ENCODE measurements at regions not wholly inside any gene's neighbourhood (a gene's known extent, or its start where the extent isn't known, plus 50 kb on each side); places are given as distances from the start of the nearest gene placed in this dataset.

DNA sequence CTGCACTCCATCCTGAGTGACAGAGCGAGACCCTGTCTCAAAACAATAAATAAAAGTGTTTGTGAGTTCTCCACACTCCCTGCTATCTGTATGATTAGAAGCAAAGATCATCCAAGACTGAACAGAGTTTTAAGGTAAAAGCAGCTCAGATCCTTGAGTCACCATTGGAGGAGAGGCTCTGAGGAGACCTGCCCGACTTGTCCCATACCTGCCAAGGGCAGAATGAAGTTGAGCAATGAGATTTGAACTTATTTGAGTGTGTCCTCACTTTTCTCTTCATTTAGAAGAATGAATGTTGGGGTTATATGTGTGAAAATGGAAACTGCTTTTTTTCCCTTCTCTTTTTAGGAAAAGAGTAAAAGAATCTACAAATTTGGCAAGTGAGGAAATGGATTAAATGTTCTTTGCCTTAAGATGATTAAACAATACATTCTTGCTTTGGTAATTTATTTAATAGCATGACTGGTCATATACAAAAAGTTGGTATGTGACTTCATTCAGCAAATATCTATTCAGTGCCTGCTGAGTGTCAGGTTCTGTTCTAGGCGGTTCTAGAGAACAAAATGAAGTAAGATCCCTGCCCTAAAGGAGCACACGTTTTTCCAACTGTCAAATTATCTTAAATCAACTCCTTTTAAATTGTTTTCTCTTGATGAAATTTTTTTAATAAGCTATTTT lies 195.7 kb downstream of the ALDH8A1 start:
- Histone ChIP-seq H3K36me3 (ENCODE audit: insufficient read depth) (no peaks in the 10 kb centered on the region), H3K27me3 (ENCODE audit: insufficient read depth, low read depth) (no peaks in the 10 kb centered on the region), H4K20me1 (ENCODE audit: insufficient read depth) (no peaks in the 10 kb centered on the region), H2AFZ (ENCODE audit: low read depth) (no peak overlapping the region), H3K4me2 (no peak overlapping the region), H3K9ac (no peak overlapping the region), H3K4me3 (IDR thresholded peaks at IDR 0.05; ENCODE audit: insufficient read depth, low read depth, low read length) (no peak overlapping the region), H3K27ac (no peak overlapping the region), H3K4me1 (ENCODE audit: low read depth, poor library complexity, severe bottlenecking) (no peaks in the 10 kb centered on the region), H3K79me2 (ENCODE audit: insufficient read depth, low read depth) (no peaks in the 10 kb centered on the region)
- TF ChIP-seq, protein P1, sequence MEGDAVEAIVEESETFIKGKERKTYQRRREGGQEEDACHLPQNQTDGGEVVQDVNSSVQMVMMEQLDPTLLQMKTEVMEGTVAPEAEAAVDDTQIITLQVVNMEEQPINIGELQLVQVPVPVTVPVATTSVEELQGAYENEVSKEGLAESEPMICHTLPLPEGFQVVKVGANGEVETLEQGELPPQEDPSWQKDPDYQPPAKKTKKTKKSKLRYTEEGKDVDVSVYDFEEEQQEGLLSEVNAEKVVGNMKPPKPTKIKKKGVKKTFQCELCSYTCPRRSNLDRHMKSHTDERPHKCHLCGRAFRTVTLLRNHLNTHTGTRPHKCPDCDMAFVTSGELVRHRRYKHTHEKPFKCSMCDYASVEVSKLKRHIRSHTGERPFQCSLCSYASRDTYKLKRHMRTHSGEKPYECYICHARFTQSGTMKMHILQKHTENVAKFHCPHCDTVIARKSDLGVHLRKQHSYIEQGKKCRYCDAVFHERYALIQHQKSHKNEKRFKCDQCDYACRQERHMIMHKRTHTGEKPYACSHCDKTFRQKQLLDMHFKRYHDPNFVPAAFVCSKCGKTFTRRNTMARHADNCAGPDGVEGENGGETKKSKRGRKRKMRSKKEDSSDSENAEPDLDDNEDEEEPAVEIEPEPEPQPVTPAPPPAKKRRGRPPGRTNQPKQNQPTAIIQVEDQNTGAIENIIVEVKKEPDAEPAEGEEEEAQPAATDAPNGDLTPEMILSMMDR (conservative IDR thresholded peaks at IDR 0.05; ENCODE audit: low read depth, low read length) = no peak

DNA sequence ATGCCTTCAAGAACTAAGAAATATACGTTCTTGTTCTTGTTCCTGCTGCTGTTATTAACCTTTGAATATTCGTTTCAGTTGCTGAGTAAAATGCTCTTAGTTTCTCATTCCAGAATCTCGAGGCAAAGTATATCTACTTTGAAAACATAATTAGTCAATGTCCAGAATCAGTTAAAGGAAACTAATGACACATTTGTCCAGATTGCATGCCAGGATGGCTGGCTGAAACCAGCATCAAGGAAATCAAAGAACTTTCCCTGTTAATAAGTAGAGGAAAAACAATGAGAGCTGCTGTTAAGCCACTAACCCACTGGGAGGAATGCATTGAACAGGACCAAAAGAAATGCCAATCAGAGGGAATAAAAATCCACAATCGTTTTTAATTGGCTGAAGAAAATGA lies 196.9 kb downstream of the ALDH8A1 start:
- Histone ChIP-seq H3K9ac (no peak overlapping the region), H2AFZ (ENCODE audit: low read depth) (no peak overlapping the region), H3K4me1 (ENCODE audit: low read depth, poor library complexity, severe bottlenecking) (no peaks in the 10 kb centered on the region), H3K27ac (no peak overlapping the region), H3K36me3 (ENCODE audit: insufficient read depth) (no peaks in the 10 kb centered on the region), H3K79me2 (ENCODE audit: insufficient read depth, low read depth) (no peaks in the 10 kb centered on the region), H3K4me3 (IDR thresholded peaks at IDR 0.05; ENCODE audit: insufficient read depth, low read depth, low read length) (no peak overlapping the region), H3K4me2 (no peak overlapping the region), H3K27me3 (ENCODE audit: insufficient read depth, low read depth) (no peaks in the 10 kb centered on the region), H4K20me1 (ENCODE audit: insufficient read depth) (no peaks in the 10 kb centered on the region)
- TF ChIP-seq, protein P1 (conservative IDR thresholded peaks at IDR 0.05; ENCODE audit: low read depth, low read length) = no peak

DNA sequence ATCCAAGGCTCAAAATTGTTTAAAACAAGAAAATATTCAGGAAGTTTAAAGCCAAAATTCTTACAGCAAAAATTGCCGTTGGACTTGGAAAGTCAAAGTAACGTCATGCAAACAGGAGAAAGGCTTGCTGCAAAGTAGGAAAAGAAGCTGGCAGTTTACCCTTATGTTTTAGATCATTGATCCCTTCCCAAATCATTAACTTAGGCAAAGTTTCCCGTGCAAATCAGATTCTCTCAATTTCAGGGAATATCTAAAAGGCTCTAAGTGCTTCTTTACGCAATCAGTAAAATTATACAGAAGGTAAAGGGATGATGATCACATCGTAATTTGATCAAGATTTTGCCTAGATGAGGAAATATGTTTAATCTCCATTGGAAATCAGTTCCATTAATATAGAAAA lies 197.5 kb downstream of the ALDH8A1 start:
- H3K36me3 ChIP-seq (ENCODE audit: insufficient read depth) = no peaks in the 10 kb centered on the region
- H4K20me1 ChIP-seq (ENCODE audit: insufficient read depth) = no peaks in the 10 kb centered on the region
- no peak overlapping the region for H2AFZ ChIP-seq (ENCODE audit: low read depth)
- no peaks in the 10 kb centered on the region for H3K4me1 ChIP-seq (ENCODE audit: low read depth, poor library complexity, severe bottlenecking)
- TF ChIP-seq, protein P1 (conservative IDR thresholded peaks at IDR 0.05; ENCODE audit: low read depth, low read length) = no peak
- no peak overlapping the region for H3K4me3 ChIP-seq (IDR thresholded peaks at IDR 0.05; ENCODE audit: insufficient read depth, low read depth, low read length)
- H3K27ac ChIP-seq = no peak overlapping the region
- no peaks in the 10 kb centered on the region for H3K27me3 ChIP-seq (ENCODE audit: insufficient read depth, low read depth)
- no peaks in the 10 kb centered on the region for H3K79me2 ChIP-seq (ENCODE audit: insufficient read depth, low read depth)
- H3K4me2 ChIP-seq = no peak overlapping the region
- no peak overlapping the region for H3K9ac ChIP-seq

DNA sequence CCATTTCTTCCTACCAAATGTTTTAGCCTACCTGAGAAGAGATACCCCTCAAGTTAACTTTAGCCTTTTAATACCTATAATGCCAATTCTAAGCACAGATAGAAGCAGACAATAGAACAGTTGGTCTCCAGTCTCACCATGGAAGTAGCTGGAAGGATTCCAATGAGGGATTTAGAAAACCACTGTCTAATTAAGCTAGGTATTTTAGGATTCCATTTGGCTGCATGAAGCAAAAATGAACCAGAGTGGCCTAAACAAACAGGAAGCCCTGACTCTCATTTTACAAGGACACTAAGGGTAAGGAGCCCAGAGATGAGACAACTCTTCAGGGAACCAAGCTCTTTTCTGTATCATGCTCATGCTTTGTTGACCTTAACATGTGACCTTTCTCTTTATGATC lies 199.2 kb downstream of the ALDH8A1 start:
- Histone ChIP-seq H2AFZ (ENCODE audit: low read depth) (no peak overlapping the region), H3K79me2 (ENCODE audit: insufficient read depth, low read depth) (no peaks in the 10 kb centered on the region), H4K20me1 (ENCODE audit: insufficient read depth) (no peaks in the 10 kb centered on the region), H3K9ac (no peak overlapping the region), H3K4me2 (no peak overlapping the region), H3K4me3 (IDR thresholded peaks at IDR 0.05; ENCODE audit: insufficient read depth, low read depth, low read length) (no peak overlapping the region), H3K4me1 (ENCODE audit: low read depth, poor library complexity, severe bottlenecking) (no peaks in the 10 kb centered on the region), H3K36me3 (ENCODE audit: insufficient read depth) (no peaks in the 10 kb centered on the region), H3K27ac (no peak overlapping the region), H3K27me3 (ENCODE audit: insufficient read depth, low read depth) (no peaks in the 10 kb centered on the region)
- TF ChIP-seq, protein P1 (conservative IDR thresholded peaks at IDR 0.05; ENCODE audit: low read depth, low read length) = no peak

Data from KMS-11 (cell line).